GM08714 (cell line): ENCODE measurements at regions not wholly inside any gene's neighbourhood (a gene's known extent, or its start where the extent isn't known, plus 50 kb on each side); places are given as distances from the start of the nearest gene placed in this dataset.

ENCODE experiments used
- H3K4me3 ChIP-seq: fragments of 200-500 bp; sonication (Bioruptor generic); 2 replicates; pipeline ENCODE4 v1.5.1; 2014; ENCODE audit warnings: mild to moderate bottlenecking, low read length, inconsistent platforms
- ZNF274 ChIP-seq: IDR thresholded peaks from 2 replicates; pipeline ENCODE4 v1.6.1; 2012; ENCODE audit warnings: mild to moderate bottlenecking, low read depth, low read length

GRCh38 chr11:79561496-79561895, 120.7 kb upstream of the TENM4 start:
- TF ChIP-seq ZNF274, result no peak
- H3K4me3 ChIP-seq, result no peak overlapping the region

- no peak for TF ChIP-seq ZNF274
- H3K4me3 ChIP-seq, result no peak overlapping the region
Observed at GRCh38 chr11:79550809-79551208, 110.0 kb upstream of the TENM4 start.

- no peak for TF ChIP-seq ZNF274
- no peak overlapping the region for H3K4me3 ChIP-seq
Observed at GRCh38 chr11:79547256-79547655, 106.4 kb upstream of the TENM4 start.

GRCh38 chr11:79546351-79546750, 105.5 kb upstream of the TENM4 start:
- H3K4me3 ChIP-seq, result no peak overlapping the region
- no peak for TF ChIP-seq ZNF274

GRCh38 chr11:79544361-79544760, 103.5 kb upstream of the TENM4 start:
- TF ChIP-seq ZNF274, result no peak
- no peak overlapping the region for H3K4me3 ChIP-seq

- TF ChIP-seq ZNF274, result no peak
Observed at GRCh38 chr11:79543101-79543500, 102.3 kb upstream of the TENM4 start.

GRCh38 chr11:79541466-79541865, 100.6 kb upstream of the TENM4 start:
- no peak overlapping the region for H3K4me3 ChIP-seq
- no peak for TF ChIP-seq ZNF274

More at GRCh38 chr11:79543101-79543500, 102.3 kb upstream of the TENM4 start:
- H3K4me3 ChIP-seq, result no peak overlapping the region

- no peak overlapping the region for H3K4me3 ChIP-seq
- no peak for TF ChIP-seq ZNF274
Observed at GRCh38 chr11:79538775-79539174, 97.9 kb upstream of the TENM4 start.

- TF ChIP-seq ZNF274, result no peak
- H3K4me3 ChIP-seq, result no peak overlapping the region
Observed at GRCh38 chr11:79536155-79536917, 95.5 kb upstream of the TENM4 start.

- TF ChIP-seq ZNF274, result no peak
- H3K4me3 ChIP-seq, result no peak overlapping the region
Observed at GRCh38 chr11:79535606-79536005, 94.8 kb upstream of the TENM4 start.

- TF ChIP-seq ZNF274, result no peak
- H3K4me3 ChIP-seq, result no peak overlapping the region
Observed at GRCh38 chr11:79525257-79525656, 84.4 kb upstream of the TENM4 start.

- no peak overlapping the region for H3K4me3 ChIP-seq
- TF ChIP-seq ZNF274, result no peak
Observed at GRCh38 chr11:79522626-79523025, 81.8 kb upstream of the TENM4 start.

- no peak overlapping the region for H3K4me3 ChIP-seq
- no peak for TF ChIP-seq ZNF274
Observed at GRCh38 chr11:79520086-79520485, 79.3 kb upstream of the TENM4 start.

GRCh38 chr11:79515781-79516180, 75.0 kb upstream of the TENM4 start:
- TF ChIP-seq ZNF274, result no peak
- H3K4me3 ChIP-seq, result no peak overlapping the region

- no peak overlapping the region for H3K4me3 ChIP-seq
- no peak for TF ChIP-seq ZNF274
Observed at GRCh38 chr11:79514695-79515094, 73.9 kb upstream of the TENM4 start.

GRCh38 chr11:79514290-79514689, 73.5 kb upstream of the TENM4 start:
- H3K4me3 ChIP-seq, result no peak overlapping the region
- no peak for TF ChIP-seq ZNF274
